OCI-LY1 (cell line): ENCODE measurements at regions not wholly inside any gene's neighbourhood (a gene's known extent, or its start where the extent isn't known, plus 50 kb on each side); places are given as distances from the start of the nearest gene placed in this dataset.

Experiments used
- H2AFZ ChIP-seq: fragments of 200-600 bp; sonication (generic), shearing (Covaris generic); 2 replicates; pipeline ENCODE4 v1.6.0; 2014; ENCODE audit warnings: antibody characterized with exemption, mild to moderate bottlenecking, low read length
- H3F3A ChIP-seq: fragments of 200-600 bp; sonication (generic), shearing (Covaris generic); 2 replicates; pipeline ENCODE4 v1.6.0; 2014; ENCODE audit warnings: mild to moderate bottlenecking, antibody characterized with exemption, low read length, moderate library complexity; ENCODE audit not compliant: insufficient read depth
- H3K27ac ChIP-seq: fragments of 200-600 bp; sonication (generic); 2 replicates; pipeline ENCODE4 v1.5.1; 2014; ENCODE audit warnings: low read length, mixed run types, mild to moderate bottlenecking, low read depth; ENCODE audit not compliant: poor library complexity, severe bottlenecking
- H3K27me3 ChIP-seq: fragments of 200-600 bp; sonication (generic); 2 replicates; pipeline ENCODE4 v1.6.0; 2014; ENCODE audit warnings: antibody characterized with exemption, mild to moderate bottlenecking, low read length, moderate library complexity; ENCODE audit not compliant: insufficient read depth
- H3K36me3 ChIP-seq: fragments of 200-600 bp; sonication (generic); 2 replicates; pipeline ENCODE4 v1.6.1; 2014; ENCODE audit warnings: mild to moderate bottlenecking, antibody characterized with exemption, low read length, moderate library complexity, mixed read lengths; ENCODE audit not compliant: insufficient read depth
- H3K4me1 ChIP-seq: fragments of 200-600 bp; sonication (generic); 2 replicates; pipeline ENCODE4 v1.5.1; 2014; ENCODE audit warnings: mild to moderate bottlenecking, low read length, moderate library complexity; ENCODE audit not compliant: insufficient read depth, severe bottlenecking
- H3K4me2 ChIP-seq: fragments of 200-600 bp; sonication (generic), shearing (Covaris generic); 2 replicates; pipeline ENCODE4 v1.6.1; 2014; ENCODE audit warnings: low read length
- H3K4me3 ChIP-seq: fragments of 200-600 bp; sonication (generic); 2 replicates; pipeline ENCODE4 v1.5.1; 2014; ENCODE audit warnings: low read length, low read depth, mild to moderate bottlenecking, mixed read lengths; ENCODE audit not compliant: poor library complexity, severe bottlenecking
- H3K79me2 ChIP-seq: fragments of 200-600 bp; shearing (Covaris generic); 2 replicates; pipeline ENCODE4 v1.6.1; 2016; ENCODE audit warnings: mixed run types, low read length, mixed read lengths; ENCODE audit not compliant: insufficient read depth
- H3K9ac ChIP-seq: fragments of 200-600 bp; sonication (generic), shearing (Covaris generic); 2 replicates; pipeline ENCODE4 v1.6.1; 2014; ENCODE audit warnings: mild to moderate bottlenecking, low read length, mixed read lengths
- H3K9me2 ChIP-seq: fragments of 200-600 bp; sonication (generic), shearing (Covaris generic); 2 replicates; pipeline ENCODE4 v1.6.1; 2014; ENCODE audit warnings: low read depth, mild to moderate bottlenecking, low read length, mixed read lengths
- H3K9me3 ChIP-seq: fragments of 200-600 bp; shearing (Covaris generic); 2 replicates; pipeline ENCODE4 v1.6.1; 2014; ENCODE audit warnings: low read length, mixed read lengths
- H4K20me1 ChIP-seq: fragments of 200-600 bp; sonication (generic), shearing (Covaris generic); 2 replicates; pipeline ENCODE4 v1.6.0; 2016; ENCODE audit warnings: mild to moderate bottlenecking, low read length; ENCODE audit not compliant: insufficient read depth
- EZH2 ChIP-seq: fragments of 200-600 bp; sonication (generic), shearing (Covaris generic); IDR thresholded peaks from 2 replicates; pipeline ENCODE4 v1.8.0; 2017; ENCODE audit warnings: borderline replicate concordance, mixed run types, mild to moderate bottlenecking, antibody characterized with exemption, low read length, moderate library complexity, mixed read lengths
- TF ChIP-seq, protein P1 (sequence below): fragments of 200-600 bp; sonication (generic), shearing (Covaris generic); IDR thresholded peaks from 2 replicates; pipeline ENCODE4 v1.5.1; 2017; ENCODE audit warnings: mild to moderate bottlenecking, antibody characterized with exemption, low read length, moderate library complexity, mixed read lengths

DNA sequence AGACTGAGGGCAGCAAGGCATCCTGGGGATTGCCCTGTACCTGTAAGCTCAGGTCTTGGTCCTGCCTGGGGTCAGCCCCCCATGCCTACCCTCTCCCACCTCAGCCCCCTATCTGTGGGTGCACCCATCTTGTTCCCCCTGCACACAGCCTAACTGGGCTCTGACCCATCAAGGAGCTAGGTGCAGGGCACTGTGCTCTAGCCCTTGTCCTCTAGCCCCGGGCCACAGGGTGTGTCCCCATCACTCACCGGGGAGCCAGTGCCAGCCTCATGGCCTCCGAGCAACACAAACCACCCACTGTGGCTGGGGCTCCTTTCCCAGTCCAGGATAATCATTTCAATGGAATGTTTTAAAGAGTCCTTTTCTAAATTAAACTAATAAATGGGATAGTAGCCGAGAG lies 293.9 kb upstream of the PLET1 start:
- no peak overlapping the region for H3K27ac ChIP-seq
- H3K36me3 ChIP-seq, result no peaks in the 10 kb centered on the region
- no peaks in the 10 kb centered on the region for H3K27me3 ChIP-seq
- no peaks in the 10 kb centered on the region for H3K79me2 ChIP-seq
- H2AFZ ChIP-seq, result no peak overlapping the region
- H3K9ac ChIP-seq, result no peak overlapping the region
- TF ChIP-seq, protein P1, sequence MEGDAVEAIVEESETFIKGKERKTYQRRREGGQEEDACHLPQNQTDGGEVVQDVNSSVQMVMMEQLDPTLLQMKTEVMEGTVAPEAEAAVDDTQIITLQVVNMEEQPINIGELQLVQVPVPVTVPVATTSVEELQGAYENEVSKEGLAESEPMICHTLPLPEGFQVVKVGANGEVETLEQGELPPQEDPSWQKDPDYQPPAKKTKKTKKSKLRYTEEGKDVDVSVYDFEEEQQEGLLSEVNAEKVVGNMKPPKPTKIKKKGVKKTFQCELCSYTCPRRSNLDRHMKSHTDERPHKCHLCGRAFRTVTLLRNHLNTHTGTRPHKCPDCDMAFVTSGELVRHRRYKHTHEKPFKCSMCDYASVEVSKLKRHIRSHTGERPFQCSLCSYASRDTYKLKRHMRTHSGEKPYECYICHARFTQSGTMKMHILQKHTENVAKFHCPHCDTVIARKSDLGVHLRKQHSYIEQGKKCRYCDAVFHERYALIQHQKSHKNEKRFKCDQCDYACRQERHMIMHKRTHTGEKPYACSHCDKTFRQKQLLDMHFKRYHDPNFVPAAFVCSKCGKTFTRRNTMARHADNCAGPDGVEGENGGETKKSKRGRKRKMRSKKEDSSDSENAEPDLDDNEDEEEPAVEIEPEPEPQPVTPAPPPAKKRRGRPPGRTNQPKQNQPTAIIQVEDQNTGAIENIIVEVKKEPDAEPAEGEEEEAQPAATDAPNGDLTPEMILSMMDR, result no peak
- no peak for TF ChIP-seq EZH2
- no peaks in the 10 kb centered on the region for H3F3A ChIP-seq
- no peaks in the 10 kb centered on the region for H4K20me1 ChIP-seq
- H3K4me1 ChIP-seq, result no peaks in the 10 kb centered on the region
- no peaks in the 10 kb centered on the region for H3K9me3 ChIP-seq
- H3K9me2 ChIP-seq, result no peaks in the 10 kb centered on the region
- H3K4me2 ChIP-seq, result no peak overlapping the region
- H3K4me3 ChIP-seq, result no peak overlapping the region

DNA sequence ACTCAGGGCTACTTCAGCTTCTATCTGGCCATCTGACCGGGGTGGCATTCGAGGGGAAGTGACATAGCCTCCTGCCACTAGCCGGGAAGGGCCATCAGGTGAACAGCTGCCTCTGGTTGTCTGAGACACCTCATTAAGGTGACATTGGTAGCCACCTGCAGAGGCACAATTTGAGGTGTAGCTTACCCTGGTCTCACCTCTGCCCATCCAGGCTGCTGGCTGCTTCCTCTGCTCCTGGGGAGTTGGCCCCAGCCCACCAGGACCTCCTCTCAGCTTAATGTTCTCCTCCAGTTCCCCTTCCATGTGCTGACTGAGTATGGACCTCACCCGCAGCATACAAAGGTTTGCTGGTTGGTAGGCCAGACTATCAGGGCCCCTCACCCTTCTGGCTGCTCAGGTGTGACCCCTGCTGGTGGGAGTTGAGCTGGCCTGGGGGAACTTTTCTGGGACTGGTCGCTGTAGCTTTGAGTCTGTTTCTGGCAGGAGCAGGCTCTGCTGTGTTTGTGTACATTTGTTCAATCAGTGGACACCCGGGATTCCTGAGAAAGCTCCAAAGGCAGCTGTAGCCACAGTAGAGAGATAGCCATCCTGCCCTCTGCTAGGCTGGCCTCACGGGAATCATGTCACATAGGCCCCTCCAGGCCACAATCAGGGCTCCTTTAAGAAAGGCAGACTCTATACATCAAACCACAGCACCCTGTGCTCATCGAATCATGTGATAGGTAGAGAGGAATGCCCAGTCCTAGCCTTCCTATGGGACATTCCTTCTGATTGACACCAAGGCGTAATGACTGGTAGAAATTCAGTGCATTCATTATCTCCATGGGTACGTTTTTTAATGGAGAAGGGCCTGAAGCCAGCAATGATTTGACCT lies 295.1 kb upstream of the PLET1 start:
- no peaks in the 10 kb centered on the region for H3K4me1 ChIP-seq
- no peak overlapping the region for H3K9ac ChIP-seq
- H3K79me2 ChIP-seq, result no peaks in the 10 kb centered on the region
- H3K4me2 ChIP-seq, result no peak overlapping the region
- H3K4me3 ChIP-seq, result no peak overlapping the region
- H2AFZ ChIP-seq, result no peak overlapping the region
- H4K20me1 ChIP-seq, result no peaks in the 10 kb centered on the region
- H3K27me3 ChIP-seq, result no peaks in the 10 kb centered on the region
- no peaks in the 10 kb centered on the region for H3K36me3 ChIP-seq
- no peaks in the 10 kb centered on the region for H3K9me2 ChIP-seq
- no peaks in the 10 kb centered on the region for H3F3A ChIP-seq
- H3K27ac ChIP-seq, result no peak overlapping the region
- H3K9me3 ChIP-seq, result no peaks in the 10 kb centered on the region
- TF ChIP-seq, protein P1, result peak; percentile 96
- TF ChIP-seq EZH2, result no peak

DNA sequence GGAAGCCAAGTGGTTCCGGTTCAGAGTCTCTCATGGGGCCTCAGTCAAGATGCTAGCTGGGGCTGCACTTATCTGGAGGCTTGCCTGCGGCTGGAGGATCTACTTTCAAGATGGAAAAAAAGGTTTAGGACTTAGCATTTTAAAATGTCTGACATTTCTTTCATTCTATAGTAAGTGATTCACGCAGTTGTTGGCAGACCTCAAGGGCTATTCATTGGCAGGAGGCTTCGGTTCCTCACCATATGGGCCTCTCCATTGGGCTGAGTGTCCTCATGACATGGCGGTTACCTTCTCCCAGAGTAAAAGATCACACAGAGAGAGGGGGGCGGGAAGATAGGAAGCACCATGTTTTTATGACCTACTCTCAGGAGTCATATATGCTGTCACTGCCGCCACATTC lies 298.0 kb upstream of the PLET1 start:
- TF ChIP-seq, protein P1, result no peak
- no peak for TF ChIP-seq EZH2
- Histone ChIP-seq H3K4me2 (no peak overlapping the region), H4K20me1 (no peaks in the 10 kb centered on the region)

More for the DNA sequence above, 298.0 kb upstream of the PLET1 start:
- Histone ChIP-seq H2AFZ (no peak overlapping the region), H3K4me1 (no peaks in the 10 kb centered on the region), H3K4me3 (no peak overlapping the region), H3K79me2 (no peaks in the 10 kb centered on the region), H3K9me3 (no peaks in the 10 kb centered on the region), H3K9ac (no peak overlapping the region), H3K27me3 (no peaks in the 10 kb centered on the region), H3F3A (no peaks in the 10 kb centered on the region), H3K36me3 (no peaks in the 10 kb centered on the region), H3K27ac (no peak overlapping the region), H3K9me2 (no peaks in the 10 kb centered on the region)
